GM23338 (cell line): ENCODE measurements at regions not wholly inside any gene's neighbourhood (a gene's known extent, or its start where the extent isn't known, plus 50 kb on each side); places are given as distances from the start of the nearest gene placed in this dataset.

Experiments used
- ATAC-seq: fragments of 200-7000 bp; cut with Tn5 transposase; 3 replicates; pipeline ENCODE4 v1.9.1; 2020
- DNase-seq: peaks from one replicate; pipeline ENCODE4 v3.0.0-alpha.2; 2015; ENCODE audit warnings: low spot score
- H2AFZ ChIP-seq: fragments of 200-600 bp; sonication (generic); 2 replicates; pipeline ENCODE4 v1.8.0; 2016; ENCODE audit warnings: antibody characterized with exemption, mild to moderate bottlenecking, moderate library complexity
- H3F3A ChIP-seq: fragments of 200-600 bp; sonication (generic); replicated peaks from 2 replicates; pipeline ENCODE4 v1.8.0; 2017; ENCODE audit warnings: antibody characterized with exemption, mixed run types, low read depth
- H3K27ac ChIP-seq: fragments of 200-600 bp; sonication (generic); 2 replicates; pipeline ENCODE4 v1.6.1; 2016; ENCODE audit warnings: low read depth
- H3K27me3 ChIP-seq: fragments of 200-600 bp; sonication (generic); 2 replicates; pipeline ENCODE4 v1.8.0; 2016; ENCODE audit warnings: mild to moderate bottlenecking, mixed run types, moderate library complexity; ENCODE audit not compliant: insufficient read depth
- H3K36me3 ChIP-seq: fragments of 200-600 bp; sonication (generic); 2 replicates; pipeline ENCODE4 v1.8.0; 2016; ENCODE audit warnings: mild to moderate bottlenecking; ENCODE audit not compliant: insufficient read depth
- H3K4me1 ChIP-seq: fragments of 200-600 bp; sonication (generic); 2 replicates; pipeline ENCODE4 v1.8.0; 2016; ENCODE audit warnings: mild to moderate bottlenecking, moderate library complexity; ENCODE audit not compliant: insufficient read depth
- H3K4me2 ChIP-seq: fragments of 200-600 bp; sonication (generic); 2 replicates; pipeline ENCODE4 v1.7.1; 2017; ENCODE audit warnings: mixed run types
- H3K4me3 ChIP-seq: fragments of 200-600 bp; sonication (generic); 2 replicates; pipeline ENCODE4 v1.6.1; 2016; ENCODE audit warnings: mixed run types
- H3K79me2 ChIP-seq: fragments of 200-600 bp; sonication (generic); replicated peaks from 2 replicates; pipeline ENCODE4 v1.8.0; 2017; ENCODE audit warnings: mild to moderate bottlenecking; ENCODE audit not compliant: insufficient read depth
- H3K9me2 ChIP-seq: fragments of 200-600 bp; sonication (generic); 2 replicates; pipeline ENCODE4 v1.8.0; 2017; ENCODE audit not compliant: insufficient read depth
- H4K20me1 ChIP-seq: fragments of 200-600 bp; sonication (generic); replicated peaks from 2 replicates; pipeline ENCODE4 v1.8.0; 2017; ENCODE audit warnings: mild to moderate bottlenecking; ENCODE audit not compliant: insufficient read depth
- H3K27ac Mint-ChIP-seq: 2 replicates; pipeline ENCODE4 v1.8.0; 2020; ENCODE audit warnings: inconsistent platforms, mild to moderate bottlenecking, moderate library complexity, mixed read lengths
- H3K27me3 Mint-ChIP-seq: 3 replicates; pipeline ENCODE4 v1.8.0; 2022; ENCODE audit warnings: low read depth, mild to moderate bottlenecking, moderate library complexity, mixed read lengths, inconsistent platforms; ENCODE audit not compliant: insufficient read depth, poor library complexity
- H3K36me3 Mint-ChIP-seq: 3 replicates; pipeline ENCODE4 v1.8.0; 2021; ENCODE audit warnings: low read depth, mild to moderate bottlenecking, inconsistent platforms, moderate library complexity, mixed read lengths
- H3K4me1 Mint-ChIP-seq: 3 replicates; pipeline ENCODE4 v1.8.0; 2020; ENCODE audit warnings: mild to moderate bottlenecking, inconsistent platforms, mixed read lengths
- H3K4me3 Mint-ChIP-seq: 3 replicates; pipeline ENCODE4 v1.8.0; 2021; ENCODE audit warnings: moderate library complexity, mild to moderate bottlenecking, inconsistent platforms, mixed read lengths
- H3K9me3 Mint-ChIP-seq: 3 replicates; pipeline ENCODE4 v1.8.0; 2020; ENCODE audit warnings: moderate library complexity, mild to moderate bottlenecking, inconsistent platforms, mixed read lengths
- EZH2 ChIP-seq: fragments of 200-600 bp; sonication (generic); IDR thresholded peaks from one replicate; pipeline ENCODE4 v1.8.0; 2017; ENCODE audit warnings: antibody characterized with exemption, mild to moderate bottlenecking, low read depth; ENCODE audit not compliant: unreplicated experiment
- EZH2phosphoT487 ChIP-seq: fragments of 200-600 bp; sonication (generic); IDR thresholded peaks from one replicate; pipeline ENCODE4 v1.8.1; 2018; ENCODE audit warnings: antibody characterized with exemption; ENCODE audit not compliant: unreplicated experiment
- NANOG ChIP-seq: IDR thresholded peaks from 2 replicates; pipeline ENCODE4 v1.6.1; 2016; ENCODE audit warnings: antibody characterized with exemption, borderline replicate concordance
- POLR2AphosphoS5 ChIP-seq: IDR thresholded peaks from 2 replicates; pipeline ENCODE4 v1.6.1; 2016; ENCODE audit warnings: antibody characterized with exemption, low read depth
- ZNF114 ChIP-seq: fragments of 250-450 bp; sonication (Bioruptor Pico); IDR thresholded peaks from 2 replicates; pipeline ENCODE4 v1.5.0; 2020; ENCODE audit warnings: mild to moderate bottlenecking, moderate library complexity
- TF ChIP-seq, protein P1 (sequence below), 2 experiments: fragments of 200-600 bp in 1 of 2; sonication (generic) in 1 of 2; conservative IDR thresholded peaks; 2 replicates each; pipeline versions ENCODE4 v1.5.1 to v1.6.1; 2016 to 2017; ENCODE audit warnings: antibody characterized with exemption in 2 of 2, low read depth in 2 of 2, mild to moderate bottlenecking in 2 of 2, moderate library complexity in 1 of 2
- TF ChIP-seq, protein P2 (sequence below): IDR thresholded peaks from 2 replicates; pipeline ENCODE4 v1.6.1; 2016; ENCODE audit warnings: antibody characterized with exemption
- TF ChIP-seq, protein P3 (sequence below): IDR thresholded peaks from one replicate; pipeline ENCODE4 v1.6.1; 2018; ENCODE audit warnings: antibody characterized with exemption; ENCODE audit not compliant: unreplicated experiment
- TF ChIP-seq, protein P4 (sequence below): fragments of 250-450 bp; sonication (Bioruptor Pico); IDR thresholded peaks from 2 replicates; pipeline ENCODE4 v1.5.0; 2020; ENCODE audit warnings: mild to moderate bottlenecking, moderate library complexity

DNA sequence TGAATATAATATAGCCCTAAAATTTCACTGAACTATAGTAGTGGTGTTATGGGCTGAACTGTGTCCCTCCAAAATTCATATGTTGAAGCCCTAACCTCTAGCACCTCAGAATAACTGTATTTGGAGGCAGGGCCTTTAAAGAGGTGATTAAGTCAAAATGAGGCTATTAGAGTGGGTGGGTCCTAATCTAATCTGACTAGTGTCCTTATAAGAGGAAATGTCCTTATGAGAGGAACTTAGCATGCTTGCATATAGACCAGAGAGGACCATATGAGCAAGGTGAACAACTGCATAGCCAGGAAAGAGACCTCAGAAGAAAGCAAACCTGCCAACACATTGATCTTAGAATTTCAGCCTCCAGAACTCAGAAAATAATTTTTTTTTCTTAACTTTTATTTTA is 238.4 kb downstream of the ZEB2 start:
- no peaks in the 10 kb centered on the region for H3F3A ChIP-seq
- no peaks in the 10 kb centered on the region; the same call in none of the 2 replicates for H3K9me2 ChIP-seq
- H3K79me2 ChIP-seq, result 0 out of 2 replicates have a peak, but pooled peaks cover 4% of the 10 kb centered on the region
- H4K20me1 ChIP-seq, result no peaks in the 10 kb centered on the region
- H3K27ac ChIP-seq, result no peak overlapping the region
- no peaks in the 10 kb centered on the region for H3K9me3 Mint-ChIP-seq
- DNase-seq, result no peak
- no peak for ATAC-seq
- peaks cover 23% of the 10 kb centered on the region for H3K4me1 Mint-ChIP-seq
- H3K36me3 ChIP-seq, result no peaks in the 10 kb centered on the region
- no peaks in the 10 kb centered on the region for H3K36me3 Mint-ChIP-seq
- peaks cover 5% of the 10 kb centered on the region; the same call in 1 of the 2 replicates for H3K4me1 ChIP-seq
- H3K4me2 ChIP-seq, result no peak overlapping the region
- TF ChIP-seq, protein P1, sequence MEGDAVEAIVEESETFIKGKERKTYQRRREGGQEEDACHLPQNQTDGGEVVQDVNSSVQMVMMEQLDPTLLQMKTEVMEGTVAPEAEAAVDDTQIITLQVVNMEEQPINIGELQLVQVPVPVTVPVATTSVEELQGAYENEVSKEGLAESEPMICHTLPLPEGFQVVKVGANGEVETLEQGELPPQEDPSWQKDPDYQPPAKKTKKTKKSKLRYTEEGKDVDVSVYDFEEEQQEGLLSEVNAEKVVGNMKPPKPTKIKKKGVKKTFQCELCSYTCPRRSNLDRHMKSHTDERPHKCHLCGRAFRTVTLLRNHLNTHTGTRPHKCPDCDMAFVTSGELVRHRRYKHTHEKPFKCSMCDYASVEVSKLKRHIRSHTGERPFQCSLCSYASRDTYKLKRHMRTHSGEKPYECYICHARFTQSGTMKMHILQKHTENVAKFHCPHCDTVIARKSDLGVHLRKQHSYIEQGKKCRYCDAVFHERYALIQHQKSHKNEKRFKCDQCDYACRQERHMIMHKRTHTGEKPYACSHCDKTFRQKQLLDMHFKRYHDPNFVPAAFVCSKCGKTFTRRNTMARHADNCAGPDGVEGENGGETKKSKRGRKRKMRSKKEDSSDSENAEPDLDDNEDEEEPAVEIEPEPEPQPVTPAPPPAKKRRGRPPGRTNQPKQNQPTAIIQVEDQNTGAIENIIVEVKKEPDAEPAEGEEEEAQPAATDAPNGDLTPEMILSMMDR (conservative IDR thresholded peaks at IDR 0.05; ENCODE audit: low read depth in 2 of 2), result no peak
- TF ChIP-seq EZH2, result no peak
- TF ChIP-seq POLR2AphosphoS5, result no peak
- TF ChIP-seq EZH2phosphoT487, result no peak
- no peaks in the 10 kb centered on the region for H3K27me3 Mint-ChIP-seq
- no peak overlapping the region for H3K4me3 ChIP-seq
- H3K27me3 ChIP-seq, result no peaks in the 10 kb centered on the region
- no peak overlapping the region for H2AFZ ChIP-seq
- H3K4me3 Mint-ChIP-seq, result no peak overlapping the region
- H3K27ac Mint-ChIP-seq, result no peak overlapping the region

DNA sequence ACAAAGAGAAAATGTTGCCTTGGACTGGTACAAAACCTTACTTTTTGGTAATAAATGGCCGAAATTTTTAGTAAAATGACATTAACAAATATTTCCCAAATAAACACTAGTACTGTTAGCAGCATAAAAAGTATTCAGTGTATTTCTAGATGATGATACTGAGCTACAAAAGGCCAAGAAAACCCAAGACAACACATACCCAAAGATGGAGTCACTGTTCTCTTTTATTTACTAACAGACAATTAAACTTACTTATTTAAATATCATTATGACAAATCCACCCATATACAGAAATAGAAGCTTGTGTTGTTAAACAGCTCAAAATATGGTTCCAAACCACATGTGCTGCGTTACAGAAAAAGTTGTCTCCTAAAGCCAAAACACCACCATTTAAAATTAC is 239.9 kb downstream of the ZEB2 start:
- H3F3A ChIP-seq, result no peaks in the 10 kb centered on the region
- H2AFZ ChIP-seq, result no peak overlapping the region
- no peak overlapping the region for H3K4me3 ChIP-seq
- Mint-ChIP-seq H3K27me3 (no peaks in the 10 kb centered on the region), H3K9me3 (no peaks in the 10 kb centered on the region), H3K27ac (no peak overlapping the region), H3K36me3 (no peaks in the 10 kb centered on the region), H3K4me1 (peaks cover 23% of the 10 kb centered on the region), H3K4me3 (no peak overlapping the region)
- no peaks in the 10 kb centered on the region; the same call in none of the 2 replicates for H3K9me2 ChIP-seq
- no peaks in the 10 kb centered on the region for H3K27me3 ChIP-seq
- TF ChIP-seq, protein P2, sequence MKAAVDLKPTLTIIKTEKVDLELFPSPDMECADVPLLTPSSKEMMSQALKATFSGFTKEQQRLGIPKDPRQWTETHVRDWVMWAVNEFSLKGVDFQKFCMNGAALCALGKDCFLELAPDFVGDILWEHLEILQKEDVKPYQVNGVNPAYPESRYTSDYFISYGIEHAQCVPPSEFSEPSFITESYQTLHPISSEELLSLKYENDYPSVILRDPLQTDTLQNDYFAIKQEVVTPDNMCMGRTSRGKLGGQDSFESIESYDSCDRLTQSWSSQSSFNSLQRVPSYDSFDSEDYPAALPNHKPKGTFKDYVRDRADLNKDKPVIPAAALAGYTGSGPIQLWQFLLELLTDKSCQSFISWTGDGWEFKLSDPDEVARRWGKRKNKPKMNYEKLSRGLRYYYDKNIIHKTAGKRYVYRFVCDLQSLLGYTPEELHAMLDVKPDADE, result no peak
- TF ChIP-seq NANOG (no peak), POLR2AphosphoS5 (no peak), EZH2phosphoT487 (no peak), ZNF114 (CRISPR knock-in tag) (no peak), EZH2 (no peak)
- TF ChIP-seq, protein P3, sequence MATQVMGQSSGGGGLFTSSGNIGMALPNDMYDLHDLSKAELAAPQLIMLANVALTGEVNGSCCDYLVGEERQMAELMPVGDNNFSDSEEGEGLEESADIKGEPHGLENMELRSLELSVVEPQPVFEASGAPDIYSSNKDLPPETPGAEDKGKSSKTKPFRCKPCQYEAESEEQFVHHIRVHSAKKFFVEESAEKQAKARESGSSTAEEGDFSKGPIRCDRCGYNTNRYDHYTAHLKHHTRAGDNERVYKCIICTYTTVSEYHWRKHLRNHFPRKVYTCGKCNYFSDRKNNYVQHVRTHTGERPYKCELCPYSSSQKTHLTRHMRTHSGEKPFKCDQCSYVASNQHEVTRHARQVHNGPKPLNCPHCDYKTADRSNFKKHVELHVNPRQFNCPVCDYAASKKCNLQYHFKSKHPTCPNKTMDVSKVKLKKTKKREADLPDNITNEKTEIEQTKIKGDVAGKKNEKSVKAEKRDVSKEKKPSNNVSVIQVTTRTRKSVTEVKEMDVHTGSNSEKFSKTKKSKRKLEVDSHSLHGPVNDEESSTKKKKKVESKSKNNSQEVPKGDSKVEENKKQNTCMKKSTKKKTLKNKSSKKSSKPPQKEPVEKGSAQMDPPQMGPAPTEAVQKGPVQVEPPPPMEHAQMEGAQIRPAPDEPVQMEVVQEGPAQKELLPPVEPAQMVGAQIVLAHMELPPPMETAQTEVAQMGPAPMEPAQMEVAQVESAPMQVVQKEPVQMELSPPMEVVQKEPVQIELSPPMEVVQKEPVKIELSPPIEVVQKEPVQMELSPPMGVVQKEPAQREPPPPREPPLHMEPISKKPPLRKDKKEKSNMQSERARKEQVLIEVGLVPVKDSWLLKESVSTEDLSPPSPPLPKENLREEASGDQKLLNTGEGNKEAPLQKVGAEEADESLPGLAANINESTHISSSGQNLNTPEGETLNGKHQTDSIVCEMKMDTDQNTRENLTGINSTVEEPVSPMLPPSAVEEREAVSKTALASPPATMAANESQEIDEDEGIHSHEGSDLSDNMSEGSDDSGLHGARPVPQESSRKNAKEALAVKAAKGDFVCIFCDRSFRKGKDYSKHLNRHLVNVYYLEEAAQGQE, result no peak
- TF ChIP-seq, protein P4, sequence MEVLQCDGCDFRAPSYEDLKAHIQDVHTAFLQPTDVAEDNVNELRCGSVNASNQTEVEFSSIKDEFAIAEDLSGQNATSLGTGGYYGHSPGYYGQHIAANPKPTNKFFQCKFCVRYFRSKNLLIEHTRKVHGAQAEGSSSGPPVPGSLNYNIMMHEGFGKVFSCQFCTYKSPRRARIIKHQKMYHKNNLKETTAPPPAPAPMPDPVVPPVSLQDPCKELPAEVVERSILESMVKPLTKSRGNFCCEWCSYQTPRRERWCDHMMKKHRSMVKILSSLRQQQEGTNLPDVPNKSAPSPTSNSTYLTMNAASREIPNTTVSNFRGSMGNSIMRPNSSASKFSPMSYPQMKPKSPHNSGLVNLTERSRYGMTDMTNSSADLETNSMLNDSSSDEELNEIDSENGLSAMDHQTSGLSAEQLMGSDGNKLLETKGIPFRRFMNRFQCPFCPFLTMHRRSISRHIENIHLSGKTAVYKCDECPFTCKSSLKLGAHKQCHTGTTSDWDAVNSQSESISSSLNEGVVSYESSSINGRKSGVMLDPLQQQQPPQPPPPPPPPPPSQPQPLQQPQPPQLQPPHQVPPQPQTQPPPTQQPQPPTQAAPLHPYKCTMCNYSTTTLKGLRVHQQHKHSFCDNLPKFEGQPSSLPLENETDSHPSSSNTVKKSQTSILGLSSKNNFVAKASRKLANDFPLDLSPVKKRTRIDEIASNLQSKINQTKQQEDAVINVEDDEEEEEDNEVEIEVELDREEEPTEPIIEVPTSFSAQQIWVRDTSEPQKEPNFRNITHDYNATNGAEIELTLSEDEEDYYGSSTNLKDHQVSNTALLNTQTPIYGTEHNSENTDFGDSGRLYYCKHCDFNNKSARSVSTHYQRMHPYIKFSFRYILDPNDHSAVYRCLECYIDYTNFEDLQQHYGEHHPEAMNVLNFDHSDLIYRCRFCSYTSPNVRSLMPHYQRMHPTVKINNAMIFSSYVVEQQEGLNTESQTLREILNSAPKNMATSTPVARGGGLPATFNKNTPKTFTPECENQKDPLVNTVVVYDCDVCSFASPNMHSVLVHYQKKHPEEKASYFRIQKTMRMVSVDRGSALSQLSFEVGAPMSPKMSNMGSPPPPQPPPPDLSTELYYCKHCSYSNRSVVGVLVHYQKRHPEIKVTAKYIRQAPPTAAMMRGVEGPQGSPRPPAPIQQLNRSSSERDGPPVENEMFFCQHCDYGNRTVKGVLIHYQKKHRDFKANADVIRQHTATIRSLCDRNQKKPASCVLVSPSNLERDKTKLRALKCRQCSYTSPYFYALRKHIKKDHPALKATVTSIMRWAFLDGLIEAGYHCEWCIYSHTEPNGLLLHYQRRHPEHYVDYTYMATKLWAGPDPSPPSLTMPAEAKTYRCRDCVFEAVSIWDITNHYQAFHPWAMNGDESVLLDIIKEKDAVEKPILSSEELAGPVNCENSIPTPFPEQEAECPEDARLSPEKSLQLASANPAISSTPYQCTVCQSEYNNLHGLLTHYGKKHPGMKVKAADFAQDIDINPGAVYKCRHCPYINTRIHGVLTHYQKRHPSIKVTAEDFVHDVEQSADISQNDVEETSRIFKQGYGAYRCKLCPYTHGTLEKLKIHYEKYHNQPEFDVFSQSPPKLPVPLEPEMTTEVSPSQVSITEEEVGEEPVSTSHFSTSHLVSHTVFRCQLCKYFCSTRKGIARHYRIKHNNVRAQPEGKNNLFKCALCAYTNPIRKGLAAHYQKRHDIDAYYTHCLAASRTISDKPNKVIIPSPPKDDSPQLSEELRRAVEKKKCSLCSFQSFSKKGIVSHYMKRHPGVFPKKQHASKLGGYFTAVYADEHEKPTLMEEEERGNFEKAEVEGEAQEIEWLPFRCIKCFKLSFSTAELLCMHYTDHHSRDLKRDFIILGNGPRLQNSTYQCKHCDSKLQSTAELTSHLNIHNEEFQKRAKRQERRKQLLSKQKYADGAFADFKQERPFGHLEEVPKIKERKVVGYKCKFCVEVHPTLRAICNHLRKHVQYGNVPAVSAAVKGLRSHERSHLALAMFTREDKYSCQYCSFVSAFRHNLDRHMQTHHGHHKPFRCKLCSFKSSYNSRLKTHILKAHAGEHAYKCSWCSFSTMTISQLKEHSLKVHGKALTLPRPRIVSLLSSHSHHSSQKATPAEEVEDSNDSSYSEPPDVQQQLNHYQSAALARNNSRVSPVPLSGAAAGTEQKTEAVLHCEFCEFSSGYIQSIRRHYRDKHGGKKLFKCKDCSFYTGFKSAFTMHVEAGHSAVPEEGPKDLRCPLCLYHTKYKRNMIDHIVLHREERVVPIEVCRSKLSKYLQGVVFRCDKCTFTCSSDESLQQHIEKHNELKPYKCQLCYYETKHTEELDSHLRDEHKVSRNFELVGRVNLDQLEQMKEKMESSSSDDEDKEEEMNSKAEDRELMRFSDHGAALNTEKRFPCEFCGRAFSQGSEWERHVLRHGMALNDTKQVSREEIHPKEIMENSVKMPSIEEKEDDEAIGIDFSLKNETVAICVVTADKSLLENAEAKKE (CRISPR knock-in tag), result no peak
- H4K20me1 ChIP-seq, result no peaks in the 10 kb centered on the region
- ATAC-seq (no peak), DNase-seq (no peak)
- no peak overlapping the region for H3K27ac ChIP-seq
- 0 out of 2 replicates have a peak, but pooled peaks cover 4% of the 10 kb centered on the region for H3K79me2 ChIP-seq
- H3K4me2 ChIP-seq, result no peak overlapping the region
- H3K36me3 ChIP-seq, result no peaks in the 10 kb centered on the region
- peaks cover 5% of the 10 kb centered on the region; the same call in 1 of the 2 replicates for H3K4me1 ChIP-seq
